ENCODE measurements at regions not wholly inside any gene's neighbourhood (a gene's known extent, or its start where the extent isn't known, plus 50 kb on each side); places are given as distances from the start of the nearest gene placed in this dataset.

DNA sequence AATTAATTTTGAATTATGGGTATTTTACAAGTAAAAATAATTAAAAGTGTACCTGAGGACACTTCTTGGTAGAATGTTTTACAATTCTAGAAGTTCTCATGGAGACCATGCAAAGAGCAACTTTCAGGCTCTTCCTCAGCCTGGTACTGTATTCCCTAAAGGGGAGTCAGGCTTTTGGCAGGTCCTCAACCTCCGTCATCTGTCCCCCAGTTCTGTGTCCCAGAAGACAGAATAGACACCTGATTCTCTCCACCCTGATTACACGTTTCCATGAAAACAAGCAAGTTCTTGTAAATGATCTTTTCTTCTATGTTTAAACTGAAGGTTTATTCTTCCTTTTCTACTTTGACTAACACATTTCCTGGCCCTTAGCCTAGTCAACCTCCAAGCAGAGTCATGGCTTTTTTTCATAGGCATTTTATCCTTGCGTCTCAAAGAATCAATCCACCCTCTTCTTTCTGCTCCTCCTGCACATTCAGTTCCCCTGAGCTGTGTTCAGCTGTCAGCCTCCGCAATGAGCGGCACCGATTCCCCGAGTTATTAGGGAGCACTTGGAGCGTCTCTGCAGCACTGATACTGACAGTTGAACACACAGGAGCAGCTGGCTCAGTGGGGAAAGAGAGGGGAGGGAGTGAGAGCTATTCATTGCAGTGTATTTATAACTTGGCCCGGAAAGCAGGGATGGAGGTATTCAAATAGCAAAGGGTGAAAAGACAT is 1082.4 kb upstream of the MAP3K7 start:
- no peak for DNase-seq

DNA sequence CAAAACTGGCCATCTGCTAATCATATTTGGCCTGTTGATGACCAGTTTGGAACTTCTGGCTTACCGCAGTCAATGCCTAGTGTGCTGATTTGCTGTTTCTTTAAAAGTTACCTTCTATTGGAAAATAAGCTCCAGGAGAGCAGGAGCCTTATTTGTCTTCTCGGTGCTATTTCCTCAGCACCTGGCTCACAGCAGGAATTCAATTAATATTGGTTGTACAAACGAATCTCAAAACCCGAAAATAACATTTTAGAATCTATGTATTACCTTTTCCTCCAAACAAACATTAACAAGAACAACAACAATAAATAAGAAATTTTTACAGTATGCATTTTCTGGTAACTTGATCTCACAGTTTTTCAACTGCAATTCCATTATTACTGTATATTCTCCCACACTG is 1080.7 kb upstream of the MAP3K7 start:
- DNase-seq = no peak

DNA sequence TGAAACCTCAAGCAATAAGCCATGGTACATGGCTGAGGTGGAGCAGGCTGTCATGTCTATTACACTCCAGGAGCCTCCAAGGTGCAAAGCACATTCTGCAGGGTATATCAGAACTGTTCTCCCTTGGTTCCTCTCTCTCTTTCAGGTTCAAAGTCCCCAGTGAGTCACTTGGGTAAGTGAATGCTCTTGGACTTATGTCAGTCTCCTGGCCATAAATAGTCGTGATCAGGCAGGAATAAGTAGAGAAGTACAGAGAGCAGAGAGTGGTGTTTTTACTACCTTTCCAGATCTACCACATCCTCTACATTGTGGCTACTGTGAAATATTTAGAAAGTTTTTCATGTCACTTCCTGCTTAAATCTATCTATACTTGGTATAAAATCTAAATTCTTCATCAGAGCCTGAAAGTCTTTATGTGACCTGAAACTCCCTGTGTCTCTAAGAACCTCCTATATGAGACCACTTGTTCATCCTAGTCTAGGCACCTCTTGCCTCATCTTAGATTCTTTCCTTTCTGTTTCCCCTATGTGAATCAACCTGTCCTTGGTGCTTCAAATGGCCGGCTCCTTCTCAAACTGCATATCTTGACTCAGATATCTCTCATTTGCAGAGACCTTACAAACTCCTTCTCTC is 1077.6 kb upstream of the MAP3K7 start:
- no peak for DNase-seq

DNA sequence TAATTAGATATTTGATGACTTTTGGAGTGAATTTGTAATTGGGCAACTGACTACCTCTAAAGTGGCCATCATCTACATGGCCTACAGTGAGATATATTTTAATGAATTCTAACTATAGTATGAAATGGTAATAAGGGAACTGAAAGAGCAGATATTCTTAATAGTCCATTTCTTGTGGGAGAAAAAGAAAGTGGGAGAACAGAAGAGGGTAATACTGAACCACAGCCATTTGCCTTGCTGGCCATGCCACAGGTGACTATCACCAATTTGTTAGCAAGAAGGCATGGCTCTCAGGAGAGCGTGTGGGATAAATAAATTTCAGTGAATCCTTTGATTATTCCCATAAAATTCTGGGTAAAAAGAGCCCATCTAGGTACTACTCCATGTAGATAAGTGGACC is 1074.0 kb upstream of the MAP3K7 start:
- no peak for DNase-seq

- no peak for DNase-seq
Measured at GRCh38 chr6:91659891-91660290, 1073.0 kb upstream of the MAP3K7 start.

DNA sequence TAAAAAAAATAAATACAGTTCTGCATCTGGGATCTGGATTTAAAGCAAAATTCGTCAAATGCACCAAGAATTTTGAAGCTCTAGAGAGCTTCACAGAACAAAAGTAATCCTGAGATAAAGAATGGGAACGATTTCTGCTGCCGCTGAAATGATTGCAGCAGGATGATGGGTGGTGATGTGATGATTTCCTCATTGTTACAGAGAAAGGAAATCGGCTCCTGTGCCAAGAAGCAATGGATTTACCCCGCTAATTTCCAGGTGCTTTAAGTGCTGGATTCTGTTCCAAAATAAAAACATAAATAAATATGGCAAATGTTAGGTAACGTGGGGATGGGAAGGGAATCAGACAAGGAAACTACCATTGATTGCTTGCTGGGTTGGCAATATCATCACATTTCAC is 1067.9 kb upstream of the MAP3K7 start:
- DNase-seq = no peak

- DNase-seq = peak; percentile 89
Measured at GRCh38 chr6:91654357-91654756, 1067.5 kb upstream of the MAP3K7 start.

DNA sequence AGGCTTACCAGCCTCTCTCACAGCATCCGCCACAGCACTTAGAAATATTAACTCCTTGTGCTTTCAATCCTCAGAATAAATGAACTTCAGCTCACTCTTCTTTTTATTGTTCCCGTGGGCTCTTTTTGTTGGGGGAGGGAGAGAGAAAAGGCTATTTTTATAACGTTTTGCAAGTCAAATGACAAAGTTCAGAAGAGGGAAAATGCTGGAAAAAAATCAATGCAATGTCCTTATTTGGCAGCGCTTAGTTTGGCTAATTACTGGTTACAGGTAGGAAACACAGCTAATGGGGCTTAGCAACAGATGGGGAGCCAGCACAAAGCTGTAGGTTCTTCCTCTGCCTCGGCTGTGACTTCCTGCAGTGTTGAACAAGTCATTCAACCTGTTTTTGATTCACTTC is 1067.0 kb upstream of the MAP3K7 start:
- DNase-seq = peak; percentile 92

DNA sequence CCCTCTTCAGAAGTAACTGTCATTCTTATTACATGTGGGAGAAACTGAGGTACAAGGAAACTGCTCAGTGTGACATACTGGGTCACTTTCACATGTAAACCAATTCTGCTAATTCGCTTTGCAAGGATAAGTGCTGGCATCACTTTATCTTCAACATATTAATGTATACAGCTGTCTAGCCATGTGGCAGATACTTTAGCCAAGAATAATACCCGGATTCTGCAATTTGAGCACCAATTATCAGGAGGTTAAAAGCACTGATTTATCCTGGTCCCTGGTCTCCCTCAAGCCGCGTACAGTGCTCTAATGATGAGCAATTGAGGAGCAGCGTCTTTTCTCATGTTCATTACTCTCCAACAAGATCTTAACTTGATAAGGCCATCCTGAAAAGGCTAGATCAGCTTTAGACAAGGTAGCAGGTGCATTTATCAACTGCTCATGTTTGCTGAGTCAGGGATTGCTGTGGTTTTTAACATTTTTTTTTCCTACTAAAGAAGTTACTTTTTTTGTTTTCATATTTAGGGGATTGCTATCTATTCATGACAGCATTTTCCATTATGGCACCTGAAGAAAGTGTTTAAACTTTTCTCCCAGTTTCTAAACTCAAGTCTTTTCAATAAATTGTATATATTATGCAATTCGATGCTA is 1066.3 kb upstream of the MAP3K7 start:
- no peak for DNase-seq

- no peak for DNase-seq
Measured at GRCh38 chr6:91646649-91647048, 1059.8 kb upstream of the MAP3K7 start.

GRCh38 chr6:91645811-91646210 is 1058.9 kb upstream of the MAP3K7 start:
- no peak for DNase-seq

GRCh38 chr6:91637217-91637616 is 1050.3 kb upstream of the MAP3K7 start:
- no peak for DNase-seq

DNA sequence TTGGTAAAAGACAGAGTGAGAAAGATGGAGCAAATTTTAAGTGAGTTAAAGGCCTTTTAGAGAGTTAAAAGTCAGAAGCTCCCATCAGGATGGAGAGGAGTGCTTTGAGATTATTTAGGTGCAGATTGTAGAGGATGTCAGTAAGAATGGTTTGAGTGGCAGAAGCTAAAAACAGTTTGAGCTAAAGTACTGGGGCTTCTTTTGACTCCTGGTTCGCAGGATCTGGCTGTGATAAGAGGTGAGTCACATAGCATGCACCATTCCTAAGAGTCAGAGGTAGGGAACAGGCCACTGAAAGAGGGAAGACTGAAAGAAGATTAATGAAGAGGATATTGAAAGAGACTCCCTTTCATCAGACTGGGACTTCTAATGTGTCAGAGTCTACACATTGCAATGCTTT is 1047.9 kb upstream of the MAP3K7 start:
- DNase-seq = no peak

DNA sequence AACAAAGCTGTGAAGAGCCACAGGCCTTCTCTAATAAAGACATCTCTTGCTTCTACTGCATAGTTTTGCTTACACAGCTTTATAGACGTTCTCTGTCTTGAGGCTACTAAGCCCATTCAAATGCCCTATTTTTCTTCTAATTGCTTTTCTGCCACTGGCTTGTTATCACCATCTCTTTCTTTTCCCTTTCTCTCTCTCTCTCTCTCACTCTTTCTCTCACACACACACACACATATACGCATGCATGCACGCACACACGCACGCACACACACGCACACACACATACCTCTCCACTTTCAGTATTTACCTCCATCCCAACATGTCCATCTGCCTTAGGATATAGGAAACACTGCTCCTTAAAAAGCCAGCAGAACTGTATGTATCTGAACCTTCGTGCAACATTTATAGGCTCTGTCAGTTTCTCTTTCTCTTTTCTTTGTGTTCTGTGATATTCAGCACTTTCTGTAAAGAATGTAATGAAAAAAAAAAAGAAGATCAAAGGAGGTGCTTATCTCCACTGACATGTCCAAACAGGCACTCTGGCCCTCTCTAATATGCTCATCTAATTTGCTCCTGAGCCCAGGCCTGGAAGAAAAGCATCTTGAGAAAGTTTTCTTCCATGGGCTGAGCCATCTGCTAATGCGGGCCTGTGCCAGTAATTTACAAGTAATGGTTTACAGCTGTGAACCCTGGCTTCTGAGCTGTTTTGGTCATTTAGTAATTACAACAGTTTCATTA is 1046.7 kb upstream of the MAP3K7 start:
- no peak for DNase-seq

- no peak for DNase-seq
Measured at GRCh38 chr6:91632308-91632707, 1045.4 kb upstream of the MAP3K7 start.

DNA sequence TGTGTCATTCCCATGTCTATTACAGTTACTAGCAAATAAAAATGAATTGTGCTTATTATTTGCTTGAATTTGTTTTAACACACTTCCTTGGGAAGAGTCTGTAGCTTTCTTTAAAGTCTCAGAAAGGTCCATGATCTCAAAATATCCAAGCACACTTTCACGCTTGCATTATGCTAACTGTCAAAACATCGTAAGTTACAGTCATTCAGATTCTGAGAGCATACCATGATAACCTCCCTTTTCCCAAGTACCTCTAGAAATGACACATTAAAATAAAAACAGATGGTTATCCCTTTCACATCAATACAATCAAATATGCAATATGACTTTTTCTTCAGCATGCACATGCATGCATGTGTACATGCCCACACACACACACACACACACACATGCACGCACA is 1044.4 kb upstream of the MAP3K7 start:
- DNase-seq = no peak

DNA sequence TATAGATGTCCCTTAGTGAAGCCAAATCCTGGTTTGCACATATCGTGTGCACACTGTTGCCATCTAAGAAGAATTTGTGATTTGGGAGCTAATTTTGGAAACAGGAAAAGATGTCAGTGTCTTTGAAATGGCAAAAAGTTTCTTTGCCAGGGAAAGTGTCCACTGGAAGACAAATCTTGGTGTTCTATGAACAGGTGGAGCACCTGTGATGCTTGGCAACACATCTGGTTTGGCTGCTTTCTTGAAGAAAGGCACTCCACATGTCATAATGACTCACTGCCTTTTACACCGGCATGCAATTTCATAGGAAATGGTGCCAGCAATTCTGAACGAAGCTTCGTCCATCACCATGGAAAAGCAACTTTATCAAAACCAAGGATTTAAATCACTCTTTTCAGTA is 1040.0 kb upstream of the MAP3K7 start:
- no peak for DNase-seq

DNA sequence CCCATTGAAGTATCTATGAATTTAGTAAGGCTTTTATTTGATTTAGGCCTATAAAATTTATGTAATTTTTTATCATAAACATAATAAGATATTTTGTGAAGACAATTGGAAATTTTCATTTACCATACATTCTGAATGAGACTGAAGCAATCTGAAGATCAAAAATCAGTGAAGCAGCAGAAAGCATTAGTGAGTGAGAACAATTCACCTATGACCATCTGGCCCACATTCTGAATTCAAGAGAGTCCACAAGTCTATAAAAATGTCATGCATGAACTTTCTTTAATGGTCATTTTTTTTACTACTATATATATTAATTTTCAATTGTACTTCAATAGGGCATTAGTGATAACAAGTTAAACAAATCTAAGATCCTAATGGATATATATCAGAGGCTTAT is 1026.6 kb upstream of the MAP3K7 start:
- no peak for DNase-seq

GRCh38 chr6:91611190-91611589 is 1024.3 kb upstream of the MAP3K7 start:
- no peak for DNase-seq

- no peak for DNase-seq
Measured at GRCh38 chr6:91608428-91608827, 1021.6 kb upstream of the MAP3K7 start.

GRCh38 chr6:91606148-91606901 is 1019.5 kb upstream of the MAP3K7 start:
- DNase-seq = no peak

GRCh38 chr6:91600561-91600960 is 1013.7 kb upstream of the MAP3K7 start:
- DNase-seq = no peak

GRCh38 chr6:91590191-91590590 is 1003.3 kb upstream of the MAP3K7 start:
- no peak for DNase-seq
